GM10248 (cell line): ENCODE measurements at regions not wholly inside any gene's neighbourhood (a gene's known extent, or its start where the extent isn't known, plus 50 kb on each side); places are given as distances from the start of the nearest gene placed in this dataset.
"Not testable (repeated sequence)": the region's sequence is repeated elsewhere in the genome, so short reads cannot be mapped to it uniquely, and the experiment has no call there.

ENCODE experiments used
- CTCF ChIA-PET: fragments of 300-600 bp; sonication (Branson Sonifier 250); formaldehyde crosslinking; extraction: SDS; loops from one replicate; lab custom pipeline; 2021; ENCODE audit warnings: antibody characterized with exemption; lab: Yijun Ruan, JAX
- POLR2A ChIA-PET: fragments of 350-650 bp; sonication (Branson Sonifier 250); formaldehyde crosslinking; extraction: SDS; loops from one replicate; lab custom pipeline; 2020; ENCODE audit warnings: antibody characterized with exemption; lab: Yijun Ruan, JAX
- DNase-seq: peaks from one replicate; pipeline ENCODE4 v3.0.0; 2012; ENCODE audit errors: extremely low spot score
- CTCF ChIP-seq: IDR thresholded peaks from 2 replicates; pipeline ENCODE4 v1.5.1; 2012; ENCODE audit warnings: mild to moderate bottlenecking, low read depth; ENCODE audit errors: extremely low read depth, missing control alignments, control extremely low read depth

- POLR2A ChIA-PET: no interaction called here
- CTCF ChIA-PET: interaction anchor here (1.5 kb wide), 1 partner anchor 10 kb away, joined by 8 read pairs; no protein-coding TSS in a partner anchor
- no peak for TF ChIP-seq CTCF
- DNase-seq: no peak
Measured at GRCh38 chr5:99763021-99763774, 772.0 kb upstream of the FAM174A start.

GRCh38 chr5:99747342-99747741, 787.8 kb upstream of the FAM174A start:
- no peak for DNase-seq
- ChIA-PET POLR2A (no interaction called here), CTCF (no interaction called here)
- TF ChIP-seq CTCF: no peak

DNA sequence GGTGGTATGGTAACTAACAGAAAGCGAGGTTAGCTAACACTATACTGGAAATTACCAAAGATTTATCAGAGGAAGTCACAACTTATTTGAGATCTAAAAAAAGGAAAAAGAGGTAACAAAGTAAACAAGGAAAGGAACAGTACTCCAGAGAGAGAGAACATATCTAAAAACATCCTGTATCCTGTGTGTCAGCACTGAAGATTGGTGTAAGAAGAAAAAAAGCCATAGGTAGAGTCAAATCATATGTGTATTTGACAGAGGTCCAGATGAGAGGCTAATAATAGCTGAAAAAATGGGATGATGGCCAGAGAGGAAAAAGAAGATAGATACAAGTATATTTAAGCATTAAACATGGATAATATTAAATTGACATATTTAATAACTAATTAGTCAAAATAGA, 802.0 kb upstream of the FAM174A start:
- POLR2A ChIA-PET, CTCF ChIA-PET, DNase-seq: not testable (repeated sequence)

DNA sequence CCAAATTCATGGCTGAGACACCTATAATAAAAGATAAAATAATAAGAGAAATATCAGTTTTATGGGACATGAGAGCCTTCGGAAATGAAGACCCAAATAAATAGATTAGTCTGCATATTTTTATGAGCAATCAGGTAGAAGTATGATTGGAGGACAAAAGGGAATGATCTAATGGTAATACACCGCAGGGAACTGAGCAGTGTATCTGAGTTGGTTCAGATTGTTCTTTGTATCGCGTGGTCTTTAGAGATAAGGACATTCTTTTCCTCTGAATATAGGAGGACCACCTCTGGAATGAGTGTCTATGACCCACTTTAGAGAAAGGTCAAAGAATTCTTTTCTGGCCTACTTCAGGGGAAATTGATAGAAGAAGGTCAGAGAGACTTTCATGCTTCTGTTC, 801.8 kb upstream of the CHD1 start:
- CTCF ChIA-PET, DNase-seq: not testable (repeated sequence)

DNA sequence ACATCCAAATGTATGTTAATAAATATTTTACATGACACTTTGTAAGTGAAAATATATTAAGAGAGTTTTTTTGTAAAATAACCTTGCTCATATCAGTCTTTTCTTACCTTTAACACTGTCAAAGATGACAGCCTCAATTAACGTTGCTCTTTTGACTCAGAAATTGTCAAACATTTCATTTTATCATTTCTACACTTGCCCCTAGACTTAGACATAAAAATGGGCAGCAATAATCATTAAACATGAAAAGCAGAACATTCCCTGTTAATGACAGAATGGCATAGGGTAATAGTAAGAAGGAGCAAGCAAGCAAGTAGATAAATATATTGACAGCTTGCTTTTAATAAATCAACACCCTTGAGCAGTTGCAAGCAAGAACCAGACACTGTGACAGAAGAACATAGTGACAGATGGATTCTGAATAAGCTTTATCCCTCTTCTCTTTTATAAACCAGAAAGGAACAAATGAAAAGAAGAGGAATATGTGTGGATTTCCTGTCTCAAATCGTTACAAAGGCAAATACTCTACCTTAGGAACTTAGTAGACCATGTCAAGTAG, 796.0 kb upstream of the CHD1 start:
- POLR2A ChIA-PET: no interaction called here

More for the DNA sequence above, 801.8 kb upstream of the CHD1 start:
- POLR2A ChIA-PET: not testable (repeated sequence)

GRCh38 chr5:99721506-99721905, 792.7 kb upstream of the CHD1 start:
- TF ChIP-seq CTCF: no peak
- DNase-seq: no peak
- ChIA-PET CTCF (no interaction called here), POLR2A (no interaction called here)

More for the DNA sequence above, 796.0 kb upstream of the CHD1 start:
- CTCF ChIA-PET: no interaction called here
- no peak for DNase-seq
- TF ChIP-seq CTCF: no peak

- ChIA-PET CTCF (no interaction called here), POLR2A (no interaction called here)
- no peak for DNase-seq
- no peak for TF ChIP-seq CTCF
Measured at GRCh38 chr5:99715921-99716320, 787.1 kb upstream of the CHD1 start.
